ENCODE measurements at regions not wholly inside any gene's neighbourhood (a gene's known extent, or its start where the extent isn't known, plus 50 kb on each side); places are given as distances from the start of the nearest gene placed in this dataset.

DNA sequence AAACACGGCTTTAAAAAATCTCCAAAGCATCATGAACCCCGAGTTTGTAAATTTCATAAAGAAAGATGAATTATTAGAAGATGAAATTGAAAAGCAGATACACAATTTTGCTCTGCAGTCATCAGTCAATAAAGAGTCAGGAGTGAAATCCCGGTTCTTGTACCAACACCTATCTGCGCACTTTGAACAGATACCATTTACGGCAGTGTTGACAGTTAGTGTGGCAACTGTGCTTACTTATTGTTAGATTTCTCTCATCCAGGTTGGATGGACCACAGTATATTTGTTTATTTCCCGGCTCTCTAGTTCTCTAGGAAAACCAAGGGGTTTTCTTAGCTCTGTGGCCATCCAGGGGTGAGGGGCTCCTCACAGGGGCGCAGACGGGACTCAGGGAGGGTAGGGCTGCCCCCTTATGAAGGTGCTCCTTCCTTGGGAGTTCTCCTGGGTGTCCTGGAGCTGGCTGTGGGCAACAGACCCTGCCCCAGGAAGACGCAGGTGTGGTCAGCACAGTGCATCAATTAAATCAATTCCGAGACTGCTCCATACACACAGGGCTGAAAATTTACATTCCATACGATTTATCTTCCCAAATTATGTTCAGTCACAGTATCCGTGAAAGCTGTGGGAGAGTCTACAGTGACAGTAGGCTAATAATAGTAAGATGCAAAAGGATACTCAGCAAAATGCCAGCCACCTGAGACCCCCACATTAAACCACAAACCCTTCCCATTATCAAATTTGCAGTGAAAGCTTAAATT, 107.0 kb upstream of the C1QTNF9B start:
- intact Hi-C loops (cut with micrococcal nuclease): no loop called here
- Histone ChIP-seq H3K36me3 (no peaks in the 10 kb centered on the region), H3K27ac (replicated peaks) (no peak overlapping the region), H3K27me3 (ENCODE audit: low read depth) (no peaks in the 10 kb centered on the region), H3K9me3 (replicated peaks) (no peaks in the 10 kb centered on the region), H3K4me3 (no peak overlapping the region), H3K4me1 (no peaks in the 10 kb centered on the region)
- no peak for DNase-seq
- TF ChIP-seq, protein P1, sequence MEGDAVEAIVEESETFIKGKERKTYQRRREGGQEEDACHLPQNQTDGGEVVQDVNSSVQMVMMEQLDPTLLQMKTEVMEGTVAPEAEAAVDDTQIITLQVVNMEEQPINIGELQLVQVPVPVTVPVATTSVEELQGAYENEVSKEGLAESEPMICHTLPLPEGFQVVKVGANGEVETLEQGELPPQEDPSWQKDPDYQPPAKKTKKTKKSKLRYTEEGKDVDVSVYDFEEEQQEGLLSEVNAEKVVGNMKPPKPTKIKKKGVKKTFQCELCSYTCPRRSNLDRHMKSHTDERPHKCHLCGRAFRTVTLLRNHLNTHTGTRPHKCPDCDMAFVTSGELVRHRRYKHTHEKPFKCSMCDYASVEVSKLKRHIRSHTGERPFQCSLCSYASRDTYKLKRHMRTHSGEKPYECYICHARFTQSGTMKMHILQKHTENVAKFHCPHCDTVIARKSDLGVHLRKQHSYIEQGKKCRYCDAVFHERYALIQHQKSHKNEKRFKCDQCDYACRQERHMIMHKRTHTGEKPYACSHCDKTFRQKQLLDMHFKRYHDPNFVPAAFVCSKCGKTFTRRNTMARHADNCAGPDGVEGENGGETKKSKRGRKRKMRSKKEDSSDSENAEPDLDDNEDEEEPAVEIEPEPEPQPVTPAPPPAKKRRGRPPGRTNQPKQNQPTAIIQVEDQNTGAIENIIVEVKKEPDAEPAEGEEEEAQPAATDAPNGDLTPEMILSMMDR (IDR thresholded peaks at IDR 0.05; ENCODE audit: borderline replicate concordance): no peak

DNA sequence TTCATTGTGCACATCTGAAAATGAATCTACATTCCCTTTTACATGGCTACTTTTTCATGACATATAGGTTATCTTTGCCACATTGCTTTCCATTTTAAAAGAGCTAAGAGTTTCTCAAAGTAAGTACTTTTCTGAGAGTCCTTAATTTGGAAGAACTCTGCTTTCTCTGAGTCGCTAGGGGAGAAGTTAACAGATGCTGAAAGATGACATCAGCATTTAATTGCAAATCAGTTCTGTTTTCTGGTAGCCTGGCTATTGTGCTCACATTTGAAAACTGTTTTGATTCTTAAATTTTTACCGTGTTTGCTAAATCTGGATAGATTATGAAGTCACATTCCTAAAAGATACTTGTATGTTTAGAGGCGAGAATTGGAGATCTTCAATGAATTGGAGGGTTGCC, 107.7 kb upstream of the C1QTNF9B start:
- TF ChIP-seq, protein P1 (IDR thresholded peaks at IDR 0.05; ENCODE audit: borderline replicate concordance): no peak
- no peaks in the 10 kb centered on the region for H3K27me3 ChIP-seq (ENCODE audit: low read depth)
- H3K27ac ChIP-seq (replicated peaks): no peak overlapping the region

DNA sequence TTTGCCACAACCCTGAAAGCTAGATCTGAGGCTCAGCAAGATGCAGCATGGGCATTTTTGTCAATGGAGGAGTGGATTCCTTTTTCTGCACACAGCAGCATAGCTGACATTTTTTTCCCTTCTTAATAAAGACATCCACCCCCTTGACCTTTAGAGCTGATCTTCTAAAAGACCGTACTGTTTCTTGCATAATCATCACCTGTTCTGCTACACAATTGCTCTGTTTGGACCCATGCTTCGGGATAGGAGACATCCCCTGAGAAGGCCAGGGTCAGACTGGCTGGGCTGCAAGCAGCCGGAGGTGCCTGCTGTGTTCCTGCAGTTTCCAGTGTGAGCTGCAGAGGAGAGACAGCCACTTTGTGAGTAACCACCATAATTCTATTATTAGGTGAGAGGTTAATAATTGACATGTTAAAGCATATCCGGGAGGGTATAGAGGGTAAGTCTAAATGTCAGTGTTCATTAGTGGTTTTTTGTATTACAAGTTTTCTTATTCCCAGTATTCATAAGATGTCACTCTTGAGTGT, 108.5 kb upstream of the C1QTNF9B start:
- Histone ChIP-seq H3K27ac (replicated peaks) (no peak overlapping the region), H3K4me1 (no peaks in the 10 kb centered on the region), H3K27me3 (ENCODE audit: low read depth) (no peaks in the 10 kb centered on the region), H3K9me3 (replicated peaks) (no peaks in the 10 kb centered on the region), H3K36me3 (no peaks in the 10 kb centered on the region), H3K4me3 (no peak overlapping the region)
- no peak for DNase-seq
- TF ChIP-seq, protein P1 (IDR thresholded peaks at IDR 0.05; ENCODE audit: borderline replicate concordance): no peak
- intact Hi-C loops (cut with micrococcal nuclease): no loop called here

More for the DNA sequence above, 107.7 kb upstream of the C1QTNF9B start:
- no peaks in the 10 kb centered on the region for H3K4me1 ChIP-seq
- no peaks in the 10 kb centered on the region for H3K36me3 ChIP-seq
- intact Hi-C loops (cut with micrococcal nuclease): no loop called here
- H3K9me3 ChIP-seq (replicated peaks): no peaks in the 10 kb centered on the region
- no peak overlapping the region for H3K4me3 ChIP-seq
- no peak for DNase-seq

DNA sequence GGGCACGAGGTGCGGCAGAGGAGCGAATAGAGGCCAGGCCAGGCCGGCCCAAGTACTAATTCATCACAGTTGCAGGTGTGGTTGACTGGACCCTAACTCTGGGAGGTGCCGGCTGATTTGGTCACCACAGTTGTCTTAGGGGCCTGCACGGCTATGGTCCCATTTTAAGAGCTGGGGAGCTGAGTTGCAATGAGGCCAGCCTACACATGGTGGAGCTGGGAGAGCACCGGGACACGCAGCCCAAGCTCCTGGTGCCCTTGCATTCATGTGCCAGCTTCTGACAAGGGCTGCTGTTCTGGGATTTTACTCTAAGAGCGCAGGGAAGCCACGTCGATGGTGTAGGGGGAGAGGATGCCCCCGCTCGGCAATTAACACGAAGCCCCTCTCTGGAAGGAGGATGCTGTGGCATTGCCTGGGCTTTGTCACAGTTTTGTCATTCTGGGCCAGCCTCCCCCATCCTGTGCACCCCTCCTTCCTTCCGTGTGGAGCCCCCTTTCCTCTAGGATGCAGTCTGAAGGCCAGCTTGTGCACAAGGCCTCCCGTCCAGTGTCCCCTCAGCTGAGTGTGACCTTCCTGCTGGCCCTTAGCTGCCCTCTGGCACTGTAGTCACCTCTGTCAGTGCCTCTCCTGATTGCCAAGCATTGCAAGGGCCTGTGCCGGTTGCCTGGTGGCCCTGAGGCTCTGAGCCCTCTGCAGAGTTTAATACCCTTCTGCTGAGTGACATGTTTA, 109.4 kb upstream of the C1QTNF9B start:
- Histone ChIP-seq H3K4me1 (no peaks in the 10 kb centered on the region), H3K27ac (replicated peaks) (no peak overlapping the region), H3K36me3 (no peaks in the 10 kb centered on the region), H3K9me3 (replicated peaks) (no peaks in the 10 kb centered on the region), H3K4me3 (no peak overlapping the region), H3K27me3 (ENCODE audit: low read depth) (no peaks in the 10 kb centered on the region)
- intact Hi-C loops (cut with micrococcal nuclease): no loop called here
- TF ChIP-seq, protein P1 (IDR thresholded peaks at IDR 0.05; ENCODE audit: borderline replicate concordance): no peak
- DNase-seq: no peak

DNA sequence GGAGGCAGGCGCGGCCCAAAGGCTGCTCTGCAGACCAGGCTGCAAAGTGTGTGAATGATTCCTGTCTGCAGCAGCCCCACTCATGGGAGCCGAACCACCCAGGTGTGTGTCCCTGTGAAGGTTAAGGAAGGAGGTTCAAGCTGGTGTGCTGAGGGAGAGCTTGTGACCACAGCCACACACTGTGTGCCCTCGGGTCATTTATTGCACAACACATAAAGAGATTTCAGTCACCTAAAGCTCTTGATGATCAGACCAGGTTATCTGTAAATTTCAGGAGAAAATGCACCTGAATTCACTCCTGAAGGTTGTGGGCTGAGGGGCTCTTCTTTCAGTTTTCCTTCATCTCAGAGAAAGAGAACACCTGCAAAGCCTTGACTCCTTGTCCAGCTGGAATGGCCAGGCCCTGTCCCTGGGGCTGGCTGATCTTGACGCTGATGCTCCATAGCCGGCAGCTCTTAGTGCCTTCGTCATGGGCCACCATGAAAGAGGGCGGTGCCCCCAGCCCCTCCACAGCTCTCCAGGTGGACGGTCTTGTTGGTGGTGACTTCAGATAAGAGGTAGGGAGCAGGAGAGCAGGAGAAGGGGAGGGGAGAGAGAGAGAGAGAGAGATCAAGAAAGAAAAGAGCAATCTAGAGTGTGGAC, 110.8 kb upstream of the C1QTNF9B start:
- Histone ChIP-seq H3K4me1 (no peaks in the 10 kb centered on the region), H3K27me3 (ENCODE audit: low read depth) (no peaks in the 10 kb centered on the region), H3K9me3 (replicated peaks) (no peaks in the 10 kb centered on the region), H3K27ac (replicated peaks) (no peak overlapping the region), H3K36me3 (no peaks in the 10 kb centered on the region), H3K4me3 (no peak overlapping the region)
- intact Hi-C loops (cut with micrococcal nuclease): no loop called here
- DNase-seq: no peak
- TF ChIP-seq, protein P1 (IDR thresholded peaks at IDR 0.05; ENCODE audit: borderline replicate concordance): no peak

All from left ventricle myocardium inferior (tissue), 1 donor.